ENCODE measurements at regions not wholly inside any gene's neighbourhood (a gene's known extent, or its start where the extent isn't known, plus 50 kb on each side); places are given as distances from the start of the nearest gene placed in this dataset.

DNA sequence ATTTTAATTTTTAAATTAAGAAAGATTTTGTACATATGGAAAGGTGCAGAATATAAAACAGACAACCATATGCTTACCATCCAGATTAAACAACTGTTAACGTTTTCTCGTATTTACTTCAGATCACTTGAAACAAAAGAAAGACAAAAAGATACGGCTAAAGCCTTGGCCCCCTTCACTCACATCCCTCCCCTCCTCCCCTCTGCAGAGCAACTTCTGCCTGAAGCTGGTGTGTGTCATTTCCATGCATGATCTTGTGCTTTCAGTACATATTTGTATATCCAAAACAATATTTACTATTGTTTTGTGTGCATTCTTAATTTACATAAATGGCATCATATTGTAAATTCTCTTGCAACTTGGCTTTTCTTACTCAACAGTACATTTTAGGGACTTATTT, 68.5 kb upstream of the ANKRD1 start:
- TF ChIP-seq REST (IDR thresholded peaks at IDR 0.05; ENCODE audit: insufficient read depth in 1 of 2, low read depth in 2 of 2, low read length in 1 of 2) (no peak), POLR2AphosphoS5 (IDR thresholded peaks at IDR 0.05; ENCODE audit: low read depth, low read length) (no peak), SIN3A (IDR thresholded peaks at IDR 0.05; ENCODE audit: borderline replicate concordance, insufficient read depth, low read depth, low read length) (no peak)
- TF ChIP-seq, protein P1, sequence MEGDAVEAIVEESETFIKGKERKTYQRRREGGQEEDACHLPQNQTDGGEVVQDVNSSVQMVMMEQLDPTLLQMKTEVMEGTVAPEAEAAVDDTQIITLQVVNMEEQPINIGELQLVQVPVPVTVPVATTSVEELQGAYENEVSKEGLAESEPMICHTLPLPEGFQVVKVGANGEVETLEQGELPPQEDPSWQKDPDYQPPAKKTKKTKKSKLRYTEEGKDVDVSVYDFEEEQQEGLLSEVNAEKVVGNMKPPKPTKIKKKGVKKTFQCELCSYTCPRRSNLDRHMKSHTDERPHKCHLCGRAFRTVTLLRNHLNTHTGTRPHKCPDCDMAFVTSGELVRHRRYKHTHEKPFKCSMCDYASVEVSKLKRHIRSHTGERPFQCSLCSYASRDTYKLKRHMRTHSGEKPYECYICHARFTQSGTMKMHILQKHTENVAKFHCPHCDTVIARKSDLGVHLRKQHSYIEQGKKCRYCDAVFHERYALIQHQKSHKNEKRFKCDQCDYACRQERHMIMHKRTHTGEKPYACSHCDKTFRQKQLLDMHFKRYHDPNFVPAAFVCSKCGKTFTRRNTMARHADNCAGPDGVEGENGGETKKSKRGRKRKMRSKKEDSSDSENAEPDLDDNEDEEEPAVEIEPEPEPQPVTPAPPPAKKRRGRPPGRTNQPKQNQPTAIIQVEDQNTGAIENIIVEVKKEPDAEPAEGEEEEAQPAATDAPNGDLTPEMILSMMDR (IDR thresholded peaks at IDR 0.05) = no peak
